ENCODE measurements at regions not wholly inside any gene's neighbourhood (a gene's known extent, or its start where the extent isn't known, plus 50 kb on each side); places are given as distances from the start of the nearest gene placed in this dataset.

- Histone ChIP-seq H3K27me3 (ENCODE audit: control insufficient read depth in 2 of 2, insufficient read depth in 2 of 2, low read length in 2 of 2) (no peaks in the 10 kb centered on the region), H2AFZ (ENCODE audit: low read depth, low read length) (no peak overlapping the region), H3K4me3 (replicated peaks in 1 of 3; ENCODE audit: insufficient read depth in 1 of 3, low read depth in 1 of 3, low read length in 3 of 3) (no peak overlapping the region), H3K27ac (ENCODE audit: insufficient read depth, low read depth, low read length) (no peak overlapping the region), H3K9me1 (replicated peaks; ENCODE audit: control insufficient read depth, extremely low read depth, insufficient read depth, low read length) (no peaks in the 10 kb centered on the region), H3K36me3 (ENCODE audit: control insufficient read depth in 2 of 2, extremely low read depth in 1 of 2, insufficient read depth in 2 of 2, low read length in 2 of 2) (no peaks in the 10 kb centered on the region), H3K4me2 (ENCODE audit: insufficient read depth, low read length) (no peak overlapping the region), H3K9ac (replicated peaks; ENCODE audit: extremely low read depth, insufficient read depth, low read length) (no peak overlapping the region), H3K79me2 (ENCODE audit: control insufficient read depth, insufficient read depth, low read length) (no peaks in the 10 kb centered on the region), H3K4me1 (ENCODE audit: control insufficient read depth, extremely low read depth, insufficient read depth, low read length) (no peaks in the 10 kb centered on the region), H4K20me1 (replicated peaks; ENCODE audit: control insufficient read depth, extremely low read depth, insufficient read depth, low read length) (no peaks in the 10 kb centered on the region), H3K9me3 (replicated peaks; ENCODE audit: control insufficient read depth, insufficient read depth, low read length) (peaks cover 2% of the 10 kb centered on the region)
- BruUV-seq (replicated peaks): no TSS peak
- TF ChIP-seq POLR2A (IDR thresholded peaks at IDR 0.05; ENCODE audit: low read depth, low read length): no peak
- no peak for TF ChIP-seq MYC (IDR thresholded peaks at IDR 0.05; ENCODE audit: low read depth, low read length)
- TF ChIP-seq FOS (IDR thresholded peaks at IDR 0.05; ENCODE audit: borderline replicate concordance, insufficient read depth, low read length): no peak
- TF ChIP-seq JUN (IDR thresholded peaks at IDR 0.05; ENCODE audit: borderline replicate concordance, insufficient read depth, insufficient read length, low read depth): no peak
- TF ChIP-seq POLR2AphosphoS5 (IDR thresholded peaks at IDR 0.05; ENCODE audit: insufficient read depth, low read depth, low read length): no peak
- TF ChIP-seq GATA2 (IDR thresholded peaks at IDR 0.05; ENCODE audit: insufficient read depth, insufficient read length, low read depth, low read length): no peak
- TF ChIP-seq CTCF (IDR thresholded peaks at IDR 0.05; ENCODE audit: extremely low read depth in 1 of 2, insufficient read depth in 1 of 2, low read depth in 1 of 2, low read length in 2 of 2): no peak
- TF ChIP-seq EZH2 (IDR thresholded peaks at IDR 0.05; ENCODE audit: borderline replicate concordance, low read depth, low read length, severe bottlenecking): no peak
- TF ChIP-seq MAX (IDR thresholded peaks at IDR 0.05; ENCODE audit: insufficient read depth, insufficient read length): no peak
- ChIA-PET CTCF (no interaction called here), POLR2A (no interaction called here)
- dilution Hi-C loops (cut with MboI; ENCODE audit: extremely low pct_ligation_motif_present, low sequenced_read_pairs) (no loop called here), intact Hi-C loops (cut with micrococcal nuclease) (no loop called here)
- no peak for FAIRE-seq
- DNase-seq (ENCODE audit: low read depth, low spot score): no peak
These were observed 423.8 kb upstream of the SMARCA2 start for GRCh38 chr9:1591310-1591709.

All from endothelial cell of umbilical vein (primary cell).